Suppressor macrophage treated with lipopolysaccharide for 1 hour (primary cell): ENCODE measurements at regions not wholly inside any gene's neighbourhood (a gene's known extent, or its start where the extent isn't known, plus 50 kb on each side); places are given as distances from the start of the nearest gene placed in this dataset.

Experiments used
- DNase-seq, 3 donors: peaks; one replicate each; pipeline ENCODE4 v3.0.0-alpha.2; 2020 to 2022

GRCh38 chr4:100082852-100083251, 107.4 kb downstream of the DDIT4L start:
- peak; percentile 11 to 45 (median 42) for DNase-seq

GRCh38 chr4:100081491-100081890, 108.8 kb downstream of the DDIT4L start:
- DNase-seq = peak; percentile 48 to 59 (median 53)

- no peak for DNase-seq
These were observed 111.0 kb downstream of the DDIT4L start for GRCh38 chr4:100079264-100079663.

GRCh38 chr4:100076753-100077152, 113.5 kb downstream of the DDIT4L start:
- DNase-seq = no peak

GRCh38 chr4:100075486-100076270, 114.6 kb downstream of the DDIT4L start:
- no peak for DNase-seq

GRCh38 chr4:100075056-100075455, 115.2 kb downstream of the DDIT4L start:
- DNase-seq = no peak

GRCh38 chr4:100071506-100071905, 118.8 kb downstream of the DDIT4L start:
- no peak for DNase-seq

- no peak for DNase-seq
These were observed 119.4 kb downstream of the DDIT4L start for GRCh38 chr4:100070868-100071267.

- DNase-seq = no peak
These were observed 119.1 kb upstream of the H2AZ1 start for GRCh38 chr4:100069207-100069606.

GRCh38 chr4:100067255-100067654, 117.2 kb upstream of the H2AZ1 start:
- DNase-seq = no peak

- no peak for DNase-seq
These were observed 113.3 kb upstream of the H2AZ1 start for GRCh38 chr4:100063355-100063754.

GRCh38 chr4:100062921-100063320, 112.8 kb upstream of the H2AZ1 start:
- no peak for DNase-seq

GRCh38 chr4:100061835-100062234, 111.8 kb upstream of the H2AZ1 start:
- no peak for DNase-seq

GRCh38 chr4:100060765-100061416, 110.8 kb upstream of the H2AZ1 start:
- DNase-seq = no peak

- no peak for DNase-seq
These were observed 109.4 kb upstream of the H2AZ1 start for GRCh38 chr4:100059467-100059866.

GRCh38 chr4:100056701-100057100, 106.6 kb upstream of the H2AZ1 start:
- DNase-seq = no peak

GRCh38 chr4:100054071-100054470, 104.0 kb upstream of the H2AZ1 start:
- DNase-seq = no peak

- no peak for DNase-seq
These were observed 99.8 kb upstream of the H2AZ1 start for GRCh38 chr4:100049872-100050271.

GRCh38 chr4:100042711-100043110, 92.6 kb upstream of the H2AZ1 start:
- DNase-seq = no peak

GRCh38 chr4:100042235-100042634, 92.2 kb upstream of the H2AZ1 start:
- no peak for DNase-seq

- DNase-seq = no peak
These were observed 91.6 kb upstream of the H2AZ1 start for GRCh38 chr4:100041646-100042045.

GRCh38 chr4:100034023-100034664, 84.1 kb upstream of the H2AZ1 start:
- no peak for DNase-seq

- DNase-seq = no peak
These were observed 76.0 kb upstream of the H2AZ1 start for GRCh38 chr4:100026066-100026465.

- no peak for DNase-seq
These were observed 73.7 kb upstream of the H2AZ1 start for GRCh38 chr4:100023800-100024199.
